Hepatocyte (in vitro differentiated cells): ENCODE measurements at regions not wholly inside any gene's neighbourhood (a gene's known extent, or its start where the extent isn't known, plus 50 kb on each side); places are given as distances from the start of the nearest gene placed in this dataset.

Experiments
- DNase-seq: peaks from one replicate; pipeline ENCODE4 v3.0.0-alpha.2; 2016; ENCODE audit warnings: low spot score
- H2AFZ ChIP-seq: fragments of 200-600 bp; sonication (generic); 2 replicates; pipeline ENCODE4 v1.6.0; 2016; ENCODE audit warnings: antibody characterized with exemption, mild to moderate bottlenecking
- H3K27ac ChIP-seq: fragments of 200-600 bp; sonication (generic); 2 replicates; pipeline ENCODE4 v1.5.1; 2016; ENCODE audit warnings: mild to moderate bottlenecking
- H3K27me3 ChIP-seq: fragments of 200-600 bp; sonication (generic); 2 replicates; pipeline ENCODE4 v1.6.1; 2016
- H3K36me3 ChIP-seq: fragments of 200-600 bp; sonication (generic); replicated peaks from 2 replicates; pipeline ENCODE4 v1.5.1; 2016; ENCODE audit warnings: low read depth; ENCODE audit not compliant: insufficient read depth
- H3K4me1 ChIP-seq: fragments of 200-600 bp; sonication (generic); 2 replicates; pipeline ENCODE4 v1.5.1; 2016; ENCODE audit warnings: mild to moderate bottlenecking, moderate library complexity; ENCODE audit not compliant: insufficient read depth
- H3K4me2 ChIP-seq: fragments of 200-600 bp; sonication (generic); 2 replicates; pipeline ENCODE4 v1.6.0; 2016
- H3K4me3 ChIP-seq: fragments of 200-600 bp; sonication (generic); 2 replicates; pipeline ENCODE4 v1.5.1; 2016; ENCODE audit warnings: mild to moderate bottlenecking
- H3K79me2 ChIP-seq: fragments of 200-600 bp; sonication (generic); 2 replicates; pipeline ENCODE4 v1.6.0; 2017; ENCODE audit warnings: mild to moderate bottlenecking
- H3K9me2 ChIP-seq: fragments of 200-600 bp; sonication (generic); replicated peaks from 2 replicates; pipeline ENCODE4 v1.6.0; 2017; ENCODE audit warnings: mild to moderate bottlenecking; ENCODE audit not compliant: insufficient read depth
- H3K9me3 ChIP-seq: fragments of 200-600 bp; sonication (generic); 2 replicates; pipeline ENCODE4 v1.5.1; 2016; ENCODE audit warnings: low read depth, mild to moderate bottlenecking
- H4K20me1 ChIP-seq: fragments of 200-600 bp; sonication (generic); 2 replicates; pipeline ENCODE4 v1.6.0; 2016; ENCODE audit warnings: mild to moderate bottlenecking; ENCODE audit not compliant: insufficient read depth, poor library complexity, severe bottlenecking
- CTCF ChIP-seq: fragments of 200-600 bp; sonication (generic); IDR thresholded peaks from 2 replicates; pipeline ENCODE4 v1.5.1; 2016; ENCODE audit warnings: antibody characterized with exemption, mild to moderate bottlenecking; ENCODE audit not compliant: poor library complexity
- EZH2 ChIP-seq: fragments of 200-600 bp; sonication (generic); IDR thresholded peaks from 2 replicates; pipeline ENCODE4 v1.6.1; 2016; ENCODE audit warnings: antibody characterized with exemption, mild to moderate bottlenecking, borderline replicate concordance
- EZH2phosphoT487 ChIP-seq: fragments of 200-600 bp; sonication (generic); IDR thresholded peaks from one replicate; pipeline ENCODE4 v1.6.1; 2018; ENCODE audit warnings: antibody characterized with exemption, mild to moderate bottlenecking, low read depth, moderate library complexity; ENCODE audit not compliant: unreplicated experiment, severe bottlenecking
- WGBS: methylation state at CpG from one replicate; pipeline ENCODE4 v1.1.6; 2016; ENCODE audit warnings: low lambda C conversion rate; ENCODE audit errors: missing lambda C conversion rate; 5-methylcytosine and 5-hydroxymethylcytosine counted together

- H3K27ac ChIP-seq, result no peak overlapping the region
- WGBS, result 93% methylated on average over 5 of the region's 5 CpGs
- no peaks in the 10 kb centered on the region for H3K4me1 ChIP-seq
- H3K9me2 ChIP-seq, result no peaks in the 10 kb centered on the region
- H4K20me1 ChIP-seq, result no peaks in the 10 kb centered on the region
- no peak overlapping the region for H3K4me3 ChIP-seq
- H3K9me3 ChIP-seq, result no peaks in the 10 kb centered on the region
- no peaks in the 10 kb centered on the region for H3K36me3 ChIP-seq
- H3K4me2 ChIP-seq, result no peak overlapping the region
- DNase-seq, result no peak
- no peak overlapping the region for H2AFZ ChIP-seq
- no peaks in the 10 kb centered on the region for H3K79me2 ChIP-seq
- TF ChIP-seq CTCF (no peak), EZH2phosphoT487 (no peak), EZH2 (no peak)
- H3K27me3 ChIP-seq, result no peaks in the 10 kb centered on the region
These were observed 597.6 kb upstream of the CPEB2 start for GRCh38 chr4:14404730-14405129.

GRCh38 chr4:14410516-14410915 lies 591.8 kb upstream of the CPEB2 start:
- TF ChIP-seq EZH2 (no peak), EZH2phosphoT487 (no peak), CTCF (no peak)
- DNase-seq, result no peak
- Histone ChIP-seq H3K9me3 (no peaks in the 10 kb centered on the region), H3K4me2 (no peak overlapping the region), H3K79me2 (no peaks in the 10 kb centered on the region), H3K27me3 (no peaks in the 10 kb centered on the region), H3K36me3 (no peaks in the 10 kb centered on the region), H3K27ac (no peak overlapping the region), H3K4me1 (no peaks in the 10 kb centered on the region), H2AFZ (no peak overlapping the region), H3K9me2 (no peaks in the 10 kb centered on the region), H4K20me1 (no peaks in the 10 kb centered on the region), H3K4me3 (no peak overlapping the region)
- WGBS, result 29% methylated on average over 3 of the region's 3 CpGs

GRCh38 chr4:14415146-14415545 lies 587.1 kb upstream of the CPEB2 start:
- WGBS, result 19% methylated on average over 1 of the region's 1 CpG

More at GRCh38 chr4:14415146-14415545, 587.1 kb upstream of the CPEB2 start:
- H3K4me3 ChIP-seq, result no peak overlapping the region
- peak; percentile 56 for DNase-seq
- no peak overlapping the region for H2AFZ ChIP-seq
- no peaks in the 10 kb centered on the region for H3K27me3 ChIP-seq
- H3K9me2 ChIP-seq, result no peaks in the 10 kb centered on the region
- no peaks in the 10 kb centered on the region for H3K4me1 ChIP-seq
- H3K79me2 ChIP-seq, result no peaks in the 10 kb centered on the region
- H3K27ac ChIP-seq, result no peak overlapping the region
- TF ChIP-seq EZH2phosphoT487, result no peak
- no peak for TF ChIP-seq CTCF
- no peak for TF ChIP-seq EZH2
- no peaks in the 10 kb centered on the region for H4K20me1 ChIP-seq
- H3K4me2 ChIP-seq, result no peak overlapping the region
- no peaks in the 10 kb centered on the region for H3K36me3 ChIP-seq
- no peaks in the 10 kb centered on the region for H3K9me3 ChIP-seq
